Neural progenitor cell (in vitro differentiated cells): ENCODE measurements at regions not wholly inside any gene's neighbourhood (a gene's known extent, or its start where the extent isn't known, plus 50 kb on each side); places are given as distances from the start of the nearest gene placed in this dataset.
"Not testable (repeated sequence)": the region's sequence is repeated elsewhere in the genome, so short reads cannot be mapped to it uniquely, and the experiment has no call there.

Experiments
- DNase-seq: peaks from one replicate; pipeline ENCODE4 v3.0.0-alpha.2; 2016; ENCODE audit warnings: low spot score
- H2AFZ ChIP-seq: fragments of 200-600 bp; sonication (generic); replicated peaks from 2 replicates; pipeline ENCODE4 v1.6.1; 2016; ENCODE audit warnings: antibody characterized with exemption
- H3F3A ChIP-seq: fragments of 200-600 bp; sonication (generic); 2 replicates; pipeline ENCODE4 v1.6.1; 2016; ENCODE audit warnings: antibody characterized with exemption, low read depth
- H3K27ac ChIP-seq: fragments of 200-600 bp; sonication (generic); 2 replicates; pipeline ENCODE4 v1.5.1; 2016; ENCODE audit warnings: mild to moderate bottlenecking
- H3K27me3 ChIP-seq: fragments of 200-600 bp; sonication (generic); 2 replicates; pipeline ENCODE4 v1.6.1; 2016; ENCODE audit warnings: mild to moderate bottlenecking, moderate library complexity
- H3K36me3 ChIP-seq: fragments of 200-600 bp; sonication (generic); 2 replicates; pipeline ENCODE4 v1.5.1; 2016
- H3K4me1 ChIP-seq: fragments of 200-600 bp; sonication (generic); 2 replicates; pipeline ENCODE4 v1.6.1; 2016; ENCODE audit warnings: mixed run types
- H3K4me2 ChIP-seq: fragments of 200-600 bp; sonication (generic); 2 replicates; pipeline ENCODE4 v1.6.1; 2016
- H3K4me3 ChIP-seq: fragments of 200-600 bp; sonication (generic); 2 replicates; pipeline ENCODE4 v1.5.1; 2016
- H3K79me2 ChIP-seq: fragments of 200-600 bp; sonication (generic); 2 replicates; pipeline ENCODE4 v1.6.1; 2016; ENCODE audit warnings: low read depth
- H3K9ac ChIP-seq: fragments of 200-600 bp; sonication (generic); 2 replicates; pipeline ENCODE4 v1.6.1; 2016
- H3K9me3 ChIP-seq: fragments of 200-600 bp; sonication (generic); 2 replicates; pipeline ENCODE4 v1.5.1; 2016; ENCODE audit warnings: low read depth
- H4K20me1 ChIP-seq: fragments of 200-600 bp; sonication (generic); 2 replicates; pipeline ENCODE4 v1.6.1; 2016; ENCODE audit warnings: low read depth
- H3K27ac Mint-ChIP-seq: 3 replicates; pipeline ENCODE4 v1.8.0; 2021; ENCODE audit warnings: mixed read lengths
- H3K27me3 Mint-ChIP-seq: 2 replicates; pipeline ENCODE4 v1.8.0; 2022; ENCODE audit warnings: low read depth, mild to moderate bottlenecking, inconsistent platforms, moderate library complexity, mixed read lengths; ENCODE audit not compliant: insufficient read depth
- H3K36me3 Mint-ChIP-seq: 3 replicates; pipeline ENCODE4 v1.8.0; 2021; ENCODE audit warnings: mixed read lengths
- H3K4me1 Mint-ChIP-seq: 3 replicates; pipeline ENCODE4 v1.8.0; 2021; ENCODE audit warnings: mixed read lengths
- H3K4me3 Mint-ChIP-seq: 3 replicates; pipeline ENCODE4 v1.8.0; 2021; ENCODE audit warnings: mild to moderate bottlenecking, moderate library complexity, mixed read lengths
- H3K9me3 Mint-ChIP-seq: 3 replicates; pipeline ENCODE4 v1.8.0; 2020; ENCODE audit warnings: mixed read lengths
- CTCF ChIP-seq: fragments of 200-600 bp; sonication (generic); IDR thresholded peaks from 2 replicates; pipeline ENCODE4 v1.5.1; 2017; ENCODE audit warnings: antibody characterized with exemption, mild to moderate bottlenecking
- EZH2 ChIP-seq: fragments of 200-600 bp; sonication (generic); IDR thresholded peaks from 2 replicates; pipeline ENCODE4 v1.6.1; 2017; ENCODE audit warnings: antibody characterized with exemption, mild to moderate bottlenecking, moderate library complexity
- EZH2phosphoT487 ChIP-seq: fragments of 200-600 bp; sonication (generic); IDR thresholded peaks from 2 replicates; pipeline ENCODE4 v1.6.1; 2017; ENCODE audit warnings: antibody characterized with exemption

GRCh38 chr15:53923741-53924140 lies 54.5 kb upstream of the UNC13C start:
- H3K27me3 ChIP-seq, H3K27ac Mint-ChIP-seq, H2AFZ ChIP-seq, H3K9ac ChIP-seq, H3K4me1 Mint-ChIP-seq, H3K9me3 ChIP-seq, H3K27me3 Mint-ChIP-seq, H3K4me3 Mint-ChIP-seq, H4K20me1 ChIP-seq, DNase-seq, H3K9me3 Mint-ChIP-seq, H3K79me2 ChIP-seq, H3K4me2 ChIP-seq, H3K36me3 Mint-ChIP-seq, H3K36me3 ChIP-seq, H3K4me1 ChIP-seq, H3F3A ChIP-seq, H3K4me3 ChIP-seq, H3K27ac ChIP-seq: not testable (repeated sequence)

GRCh38 chr15:53918180-53919079 lies 59.8 kb upstream of the UNC13C start:
- Mint-ChIP-seq H3K4me3 (no peak overlapping the region), H3K27me3 (peaks cover 2% of the 10 kb centered on the region), H3K9me3 (no peaks in the 10 kb centered on the region), H3K27ac (peak overlapping the region; percentile 29), H3K36me3 (no peaks in the 10 kb centered on the region), H3K4me1 (peaks cover 16% of the 10 kb centered on the region)
- H3K4me2 ChIP-seq, result no peak overlapping the region
- no peak for TF ChIP-seq EZH2phosphoT487
- TF ChIP-seq EZH2, result no peak
- no peak for TF ChIP-seq CTCF
- H3K27me3 ChIP-seq, result no peaks in the 10 kb centered on the region
- no peak overlapping the region for H3K4me3 ChIP-seq
- H3K36me3 ChIP-seq, result no peaks in the 10 kb centered on the region
- no peaks in the 10 kb centered on the region for H3K4me1 ChIP-seq
- peak; percentile 3 for DNase-seq
- H4K20me1 ChIP-seq, result no peaks in the 10 kb centered on the region
- no peaks in the 10 kb centered on the region for H3K9me3 ChIP-seq
- H3K9ac ChIP-seq, result no peak overlapping the region
- no peak overlapping the region for H3K27ac ChIP-seq
- no peaks in the 10 kb centered on the region for H3K79me2 ChIP-seq
- no peaks in the 10 kb centered on the region for H3F3A ChIP-seq
- peak overlapping the region; percentile 46 for H2AFZ ChIP-seq

- no peaks in the 10 kb centered on the region for H3K9me3 Mint-ChIP-seq
- Histone ChIP-seq H4K20me1 (no peaks in the 10 kb centered on the region), H3K4me2 (no peak overlapping the region), H3K79me2 (no peaks in the 10 kb centered on the region), H3K36me3 (no peaks in the 10 kb centered on the region), H3K27ac (no peak overlapping the region), H3K9me3 (no peaks in the 10 kb centered on the region), H3K4me1 (no peaks in the 10 kb centered on the region), H3K27me3 (no peaks in the 10 kb centered on the region), H2AFZ (no peak overlapping the region), H3K4me3 (no peak overlapping the region), H3K9ac (no peak overlapping the region), H3F3A (no peaks in the 10 kb centered on the region)
- H3K4me1 Mint-ChIP-seq, result peaks cover 16% of the 10 kb centered on the region
- TF ChIP-seq EZH2, result no peak
- TF ChIP-seq CTCF, result no peak
- TF ChIP-seq EZH2phosphoT487, result no peak
- H3K27me3 Mint-ChIP-seq, result peaks cover 2% of the 10 kb centered on the region
- H3K36me3 Mint-ChIP-seq, result no peaks in the 10 kb centered on the region
- no peak overlapping the region for H3K4me3 Mint-ChIP-seq
- H3K27ac Mint-ChIP-seq, result no peak overlapping the region
- DNase-seq, result no peak
Measured at GRCh38 chr15:53917109-53917508, 61.1 kb upstream of the UNC13C start.

- no peaks in the 10 kb centered on the region for H3K9me3 ChIP-seq
- no peaks in the 10 kb centered on the region for H3K79me2 ChIP-seq
- H3K4me1 ChIP-seq, result no peaks in the 10 kb centered on the region
- no peak overlapping the region for H3K27ac ChIP-seq
- H3K36me3 Mint-ChIP-seq, result no peaks in the 10 kb centered on the region
- no peak overlapping the region for H3K9ac ChIP-seq
- no peak for TF ChIP-seq CTCF
- TF ChIP-seq EZH2, result no peak
- no peak for TF ChIP-seq EZH2phosphoT487
- no peaks in the 10 kb centered on the region for H3K4me1 Mint-ChIP-seq
- DNase-seq, result no peak
- H3K9me3 Mint-ChIP-seq, result no peaks in the 10 kb centered on the region
- H3K36me3 ChIP-seq, result no peaks in the 10 kb centered on the region
- H3K4me3 ChIP-seq, result no peak overlapping the region
- H3K27me3 Mint-ChIP-seq, result peaks cover 6% of the 10 kb centered on the region
- H2AFZ ChIP-seq, result no peak overlapping the region
- H3K4me2 ChIP-seq, result no peak overlapping the region
- H4K20me1 ChIP-seq, result no peaks in the 10 kb centered on the region
- H3K27me3 ChIP-seq, result no peaks in the 10 kb centered on the region
- no peak overlapping the region for H3K4me3 Mint-ChIP-seq
- H3K27ac Mint-ChIP-seq, result no peak overlapping the region
- no peaks in the 10 kb centered on the region for H3F3A ChIP-seq
Measured at GRCh38 chr15:53911431-53911830, 66.8 kb upstream of the UNC13C start.
